ENCODE measurements at regions not wholly inside any gene's neighbourhood (a gene's known extent, or its start where the extent isn't known, plus 50 kb on each side); places are given as distances from the start of the nearest gene placed in this dataset.

DNA sequence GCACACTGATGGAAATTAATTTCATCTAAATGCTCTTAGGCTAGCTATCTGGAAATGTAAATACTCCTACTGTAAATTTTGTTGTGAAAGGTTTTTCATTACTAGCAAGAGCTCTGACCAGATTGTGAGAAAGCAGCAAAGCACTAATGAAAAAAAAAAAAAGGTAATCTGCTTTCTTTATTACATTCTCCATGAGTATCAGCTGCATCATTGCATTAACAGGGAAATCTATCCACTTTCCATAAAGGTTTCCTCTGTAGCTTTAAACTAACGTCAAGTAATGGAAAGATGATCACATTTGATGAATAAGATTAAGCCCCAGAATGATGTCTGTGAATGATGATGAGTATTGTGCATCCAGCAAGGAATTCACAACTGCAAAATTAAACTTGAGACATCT lies 790.6 kb upstream of the TYRP1 start:
- H3K36me3 Mint-ChIP-seq (ENCODE audit: low read depth) = no peaks in the 10 kb centered on the region
- H3K27me3 Mint-ChIP-seq (ENCODE audit: low read depth, poor library complexity) = no peaks in the 10 kb centered on the region
- no peak overlapping the region for H3K27ac Mint-ChIP-seq
- no peak overlapping the region for H3K4me3 Mint-ChIP-seq
- H3K9me3 Mint-ChIP-seq = peaks cover 4% of the 10 kb centered on the region
- TF ChIP-seq, protein P1, sequence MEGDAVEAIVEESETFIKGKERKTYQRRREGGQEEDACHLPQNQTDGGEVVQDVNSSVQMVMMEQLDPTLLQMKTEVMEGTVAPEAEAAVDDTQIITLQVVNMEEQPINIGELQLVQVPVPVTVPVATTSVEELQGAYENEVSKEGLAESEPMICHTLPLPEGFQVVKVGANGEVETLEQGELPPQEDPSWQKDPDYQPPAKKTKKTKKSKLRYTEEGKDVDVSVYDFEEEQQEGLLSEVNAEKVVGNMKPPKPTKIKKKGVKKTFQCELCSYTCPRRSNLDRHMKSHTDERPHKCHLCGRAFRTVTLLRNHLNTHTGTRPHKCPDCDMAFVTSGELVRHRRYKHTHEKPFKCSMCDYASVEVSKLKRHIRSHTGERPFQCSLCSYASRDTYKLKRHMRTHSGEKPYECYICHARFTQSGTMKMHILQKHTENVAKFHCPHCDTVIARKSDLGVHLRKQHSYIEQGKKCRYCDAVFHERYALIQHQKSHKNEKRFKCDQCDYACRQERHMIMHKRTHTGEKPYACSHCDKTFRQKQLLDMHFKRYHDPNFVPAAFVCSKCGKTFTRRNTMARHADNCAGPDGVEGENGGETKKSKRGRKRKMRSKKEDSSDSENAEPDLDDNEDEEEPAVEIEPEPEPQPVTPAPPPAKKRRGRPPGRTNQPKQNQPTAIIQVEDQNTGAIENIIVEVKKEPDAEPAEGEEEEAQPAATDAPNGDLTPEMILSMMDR (IDR thresholded peaks at IDR 0.05) = no peak
- no peak for DNase-seq
- H3K4me1 Mint-ChIP-seq = no peaks in the 10 kb centered on the region

DNA sequence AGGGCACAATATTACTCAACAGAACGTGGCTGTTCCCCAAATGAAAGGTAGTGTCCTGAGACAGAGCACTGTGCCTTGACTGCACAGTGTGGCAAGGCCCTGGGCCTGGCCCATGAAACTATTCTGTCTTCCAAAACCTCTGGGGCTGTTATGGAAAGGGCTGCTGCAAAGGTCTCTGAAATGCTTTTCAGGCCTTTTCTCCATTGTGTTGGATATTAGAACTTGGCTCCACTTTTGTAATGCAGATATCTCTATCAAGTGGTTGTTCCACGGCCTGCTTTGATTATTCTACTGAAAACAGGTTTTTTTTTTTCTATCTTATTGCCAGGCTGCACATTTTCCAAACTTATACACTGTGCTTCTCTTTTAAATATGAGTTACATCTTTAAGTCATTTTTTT lies 777.5 kb upstream of the TYRP1 start:
- Mint-ChIP-seq H3K27me3 (ENCODE audit: low read depth, poor library complexity) (no peaks in the 10 kb centered on the region), H3K27ac (no peak overlapping the region), H3K4me1 (no peaks in the 10 kb centered on the region), H3K4me3 (no peak overlapping the region), H3K9me3 (no peaks in the 10 kb centered on the region), H3K36me3 (ENCODE audit: low read depth) (no peaks in the 10 kb centered on the region)
- no peak for DNase-seq
- TF ChIP-seq, protein P1 (IDR thresholded peaks at IDR 0.05) = no peak

DNA sequence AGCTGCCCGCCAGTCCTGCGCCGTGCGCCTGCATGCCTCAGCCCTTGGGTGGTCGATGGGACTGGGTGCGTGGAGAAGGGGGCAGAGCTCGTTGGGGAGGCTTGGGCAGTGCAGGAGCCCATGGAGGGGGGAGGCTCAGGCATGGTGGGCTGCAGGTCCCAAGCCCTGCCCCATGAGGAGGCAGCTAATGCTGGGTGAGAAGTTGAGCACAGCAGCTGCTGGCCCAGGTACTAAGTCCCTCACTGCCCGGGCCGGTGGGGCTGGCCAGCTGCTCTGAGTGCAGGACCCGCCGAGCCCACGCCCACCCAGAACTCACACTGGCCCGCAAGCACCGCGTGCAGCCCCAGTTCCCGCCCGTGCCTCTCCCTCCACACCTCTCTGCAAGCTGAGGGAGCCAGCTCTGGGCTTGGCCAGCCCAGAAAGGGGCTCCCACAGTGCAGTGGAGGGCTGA lies 764.3 kb upstream of the TYRP1 start:
- H3K27me3 Mint-ChIP-seq (ENCODE audit: low read depth, poor library complexity) = no peaks in the 10 kb centered on the region
- no peak overlapping the region for H3K4me3 Mint-ChIP-seq
- H3K36me3 Mint-ChIP-seq (ENCODE audit: low read depth) = no peaks in the 10 kb centered on the region
- H3K9me3 Mint-ChIP-seq = no peaks in the 10 kb centered on the region
- no peak for DNase-seq
- H3K4me1 Mint-ChIP-seq = no peaks in the 10 kb centered on the region
- TF ChIP-seq, protein P1 (IDR thresholded peaks at IDR 0.05) = no peak
- no peak overlapping the region for H3K27ac Mint-ChIP-seq

DNA sequence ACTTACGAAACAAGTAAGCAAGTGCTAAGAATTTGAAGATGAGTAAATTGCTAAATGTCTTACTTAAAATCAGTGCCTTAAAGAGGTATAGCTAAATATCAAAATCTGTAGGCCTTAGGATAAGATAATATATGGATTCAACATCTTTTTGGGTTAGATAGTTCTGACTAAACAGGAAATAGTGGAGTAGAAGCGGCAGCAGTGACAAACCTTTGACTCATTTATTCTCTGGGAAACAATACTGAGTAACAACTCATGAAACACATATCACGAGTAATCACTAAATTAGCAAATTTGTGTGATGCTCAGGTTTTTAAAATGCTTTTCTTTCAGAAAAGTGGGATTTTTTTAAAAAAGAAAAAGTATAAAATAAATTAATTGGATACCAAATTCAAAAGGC lies 762.1 kb upstream of the TYRP1 start:
- Mint-ChIP-seq H3K4me1 (no peaks in the 10 kb centered on the region), H3K27me3 (ENCODE audit: low read depth, poor library complexity) (no peaks in the 10 kb centered on the region), H3K4me3 (no peak overlapping the region), H3K27ac (no peak overlapping the region), H3K9me3 (no peaks in the 10 kb centered on the region), H3K36me3 (ENCODE audit: low read depth) (no peaks in the 10 kb centered on the region)
- TF ChIP-seq, protein P1 (IDR thresholded peaks at IDR 0.05) = no peak
- DNase-seq = no peak

DNA sequence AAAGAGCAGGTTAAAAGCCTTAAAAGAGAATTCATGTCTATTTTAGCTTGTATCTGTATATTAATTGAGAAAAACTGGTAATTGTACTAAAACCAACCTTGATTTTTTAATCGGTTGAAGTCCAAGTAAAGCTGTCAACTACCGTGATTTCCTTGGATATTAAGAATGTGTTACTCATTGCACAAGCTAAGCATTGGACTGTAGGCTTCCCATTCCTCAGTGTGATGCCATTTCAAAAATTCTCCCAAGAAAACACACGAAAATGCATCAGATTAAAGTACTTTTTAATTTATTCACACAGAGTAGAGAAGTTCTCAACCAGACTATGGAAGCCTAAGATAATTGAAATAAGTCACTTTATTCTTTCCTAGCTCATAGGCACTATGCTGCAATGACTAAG lies 761.4 kb upstream of the TYRP1 start:
- H3K36me3 Mint-ChIP-seq (ENCODE audit: low read depth) = no peaks in the 10 kb centered on the region
- no peaks in the 10 kb centered on the region for H3K9me3 Mint-ChIP-seq
- H3K27me3 Mint-ChIP-seq (ENCODE audit: low read depth, poor library complexity) = no peaks in the 10 kb centered on the region
- no peak overlapping the region for H3K27ac Mint-ChIP-seq
- DNase-seq = no peak
- TF ChIP-seq, protein P1 (IDR thresholded peaks at IDR 0.05) = no peak
- no peak overlapping the region for H3K4me3 Mint-ChIP-seq
- H3K4me1 Mint-ChIP-seq = no peaks in the 10 kb centered on the region

DNA sequence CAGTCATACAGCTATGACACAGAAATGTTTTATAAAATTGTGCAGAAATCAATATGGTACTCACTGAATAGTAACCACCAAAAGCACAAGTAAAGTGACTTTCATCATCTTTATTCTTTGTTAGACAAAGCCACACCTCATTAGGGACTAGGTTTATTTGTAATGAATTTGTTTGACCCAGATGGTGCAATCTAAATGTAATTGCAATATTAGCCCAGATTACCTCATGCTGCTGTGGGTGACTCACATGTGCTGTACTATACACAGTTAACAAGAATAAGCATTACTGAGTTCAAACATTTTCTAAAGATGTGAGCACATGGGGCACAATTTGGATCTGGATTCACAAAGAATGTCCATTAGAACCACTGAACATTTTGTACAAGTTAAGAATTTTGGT lies 759.3 kb upstream of the TYRP1 start:
- TF ChIP-seq, protein P1 (IDR thresholded peaks at IDR 0.05) = no peak
- no peaks in the 10 kb centered on the region for H3K36me3 Mint-ChIP-seq (ENCODE audit: low read depth)
- no peak overlapping the region for H3K4me3 Mint-ChIP-seq
- no peak for DNase-seq
- no peaks in the 10 kb centered on the region for H3K27me3 Mint-ChIP-seq (ENCODE audit: low read depth, poor library complexity)
- no peaks in the 10 kb centered on the region for H3K9me3 Mint-ChIP-seq
- no peaks in the 10 kb centered on the region for H3K4me1 Mint-ChIP-seq
- H3K27ac Mint-ChIP-seq = no peak overlapping the region
